ENCODE measurements at regions not wholly inside any gene's neighbourhood (a gene's known extent, or its start where the extent isn't known, plus 50 kb on each side); places are given as distances from the start of the nearest gene placed in this dataset.

GRCh38 chr14:76958020-76958979, 70.2 kb downstream of the IRF2BPL start:
- POLR2A ChIA-PET: interaction anchor here (1.5 to 6.8 kb wide), 2 partner anchors 70 to 82 kb away, joined by 6 to 63 read pairs; partner anchors contain the start of gene IRF2BPL
- Mint-ChIP-seq H3K4me1 (ENCODE audit: low read depth) (peaks cover 93% of the 10 kb centered on the region), H3K27me3 (ENCODE audit: low read depth) (no peaks in the 10 kb centered on the region), H3K9me3 (ENCODE audit: insufficient read depth) (no peaks in the 10 kb centered on the region), H3K4me3 (peak overlapping the region; percentile 72), H3K36me3 (ENCODE audit: low read depth) (no peaks in the 10 kb centered on the region), H3K27ac (peak overlapping the region; percentile 92)
- no peak for ATAC-seq
- no peak for DNase-seq
- CTCF ChIA-PET: interaction anchor here (1.1 to 2.2 kb wide), 7 partner anchors 11 to 96 kb away, joined by 3 to 14 read pairs (median 5); no protein-coding TSS in a partner anchor

GRCh38 chr14:76957224-76957891, 71.2 kb downstream of the IRF2BPL start:
- Mint-ChIP-seq H3K36me3 (ENCODE audit: low read depth) (no peaks in the 10 kb centered on the region), H3K4me1 (ENCODE audit: low read depth) (peaks cover 86% of the 10 kb centered on the region), H3K27ac (peak overlapping the region; percentile 92), H3K4me3 (peak overlapping the region; percentile 72), H3K9me3 (ENCODE audit: insufficient read depth) (no peaks in the 10 kb centered on the region), H3K27me3 (ENCODE audit: low read depth) (no peaks in the 10 kb centered on the region)
- POLR2A ChIA-PET: interaction anchor here (1.3 to 6.8 kb wide), 4 partner anchors 71 to 83 kb away, joined by 3 to 63 read pairs (median 7); partner anchors contain the start of gene IRF2BPL
- ATAC-seq (no peak), DNase-seq (no peak)
- CTCF ChIA-PET: interaction anchor here (1.3 to 2.2 kb wide), 6 partner anchors 10 to 96 kb away, joined by 3 to 14 read pairs (median 6); no protein-coding TSS in a partner anchor

- POLR2A ChIA-PET: interaction anchor here (0.5 to 6.8 kb wide), 14 partner anchors 9 to 98 kb away, joined by 3 to 63 read pairs (median 3); partner anchors contain the start of gene IRF2BPL
- H3K9me3 Mint-ChIP-seq (ENCODE audit: insufficient read depth): no peaks in the 10 kb centered on the region
Measured at GRCh38 chr14:76956316-76957090, 72.0 kb downstream of the IRF2BPL start.

GRCh38 chr14:76955575-76956315, 72.8 kb downstream of the IRF2BPL start:
- ATAC-seq (peak; percentile 45), DNase-seq (peak; percentile 78)
- H3K4me3 Mint-ChIP-seq: peak overlapping the region; percentile 72
- CTCF ChIA-PET: interaction anchor here (0.6 to 2.2 kb wide), 16 partner anchors 8 to 144 kb away, joined by 3 to 20 read pairs (median 4); partner anchors contain the start of gene IRF2BPL
- H3K4me1 Mint-ChIP-seq (ENCODE audit: low read depth): peaks cover 83% of the 10 kb centered on the region
- no peaks in the 10 kb centered on the region for H3K27me3 Mint-ChIP-seq (ENCODE audit: low read depth)
- no peaks in the 10 kb centered on the region for H3K9me3 Mint-ChIP-seq (ENCODE audit: insufficient read depth)
- H3K36me3 Mint-ChIP-seq (ENCODE audit: low read depth): no peaks in the 10 kb centered on the region
- peak overlapping the region; percentile 92 for H3K27ac Mint-ChIP-seq
- POLR2A ChIA-PET: interaction anchor here (0.5 to 2.0 kb wide), 18 partner anchors 8 to 99 kb away, joined by 3 to 9 read pairs (median 3); no protein-coding TSS in a partner anchor

More at GRCh38 chr14:76956316-76957090, 72.0 kb downstream of the IRF2BPL start:
- Mint-ChIP-seq H3K4me3 (peak overlapping the region; percentile 72), H3K4me1 (ENCODE audit: low read depth) (peaks cover 83% of the 10 kb centered on the region), H3K27ac (peak overlapping the region; percentile 92), H3K27me3 (ENCODE audit: low read depth) (no peaks in the 10 kb centered on the region), H3K36me3 (ENCODE audit: low read depth) (no peaks in the 10 kb centered on the region)
- DNase-seq (peak; percentile 93), ATAC-seq (peak; percentile 56)
- CTCF ChIA-PET: interaction anchor here (0.6 to 2.2 kb wide), 11 partner anchors 9 to 103 kb away, joined by 3 to 20 read pairs (median 6); partner anchors contain the start of gene IRF2BPL

- Mint-ChIP-seq H3K9me3 (ENCODE audit: insufficient read depth) (no peaks in the 10 kb centered on the region), H3K27me3 (ENCODE audit: low read depth) (no peaks in the 10 kb centered on the region), H3K27ac (peak overlapping the region; percentile 92), H3K4me1 (ENCODE audit: low read depth) (peaks cover 84% of the 10 kb centered on the region), H3K36me3 (ENCODE audit: low read depth) (no peaks in the 10 kb centered on the region), H3K4me3 (peak overlapping the region; percentile 1)
- ChIA-PET CTCF (interaction anchor here (0.6 to 3.3 kb wide), 13 partner anchors 7 to 143 kb away, joined by 3 to 20 read pairs (median 5); partner anchors contain the start of gene IRF2BPL), POLR2A (interaction anchor here (0.6 to 3.1 kb wide), 8 partner anchors 7 to 88 kb away, joined by 3 to 19 read pairs (median 4); no protein-coding TSS in a partner anchor)
- no peak for DNase-seq
- ATAC-seq: no peak
Measured at GRCh38 chr14:76954394-76955190, 73.9 kb downstream of the IRF2BPL start.

- Mint-ChIP-seq H3K9me3 (ENCODE audit: insufficient read depth) (no peaks in the 10 kb centered on the region), H3K36me3 (ENCODE audit: low read depth) (no peaks in the 10 kb centered on the region), H3K4me1 (ENCODE audit: low read depth) (peaks cover 78% of the 10 kb centered on the region), H3K27ac (peak overlapping the region; percentile 87), H3K4me3 (peak overlapping the region; percentile 60), H3K27me3 (ENCODE audit: low read depth) (no peaks in the 10 kb centered on the region)
- ChIA-PET CTCF (interaction anchor here (1.0 to 3.3 kb wide), 14 partner anchors 9 to 117 kb away, joined by 3 to 23 read pairs (median 7); partner anchors contain the start of gene IRF2BPL), POLR2A (interaction anchor here (1.0 to 3.1 kb wide), 10 partner anchors 9 to 87 kb away, joined by 3 to 19 read pairs (median 5); partner anchors contain the start of gene IRF2BPL)
- DNase-seq (peak; percentile 76), ATAC-seq (peak; percentile 38)
Measured at GRCh38 chr14:76953311-76953945, 75.1 kb downstream of the IRF2BPL start.

- peak overlapping the region; percentile 3 for H3K27ac Mint-ChIP-seq
- no peak overlapping the region for H3K4me3 Mint-ChIP-seq
- no peaks in the 10 kb centered on the region for H3K27me3 Mint-ChIP-seq (ENCODE audit: low read depth)
Measured at GRCh38 chr14:76951166-76951565, 77.3 kb downstream of the IRF2BPL start.

GRCh38 chr14:76950055-76951020, 78.2 kb downstream of the IRF2BPL start:
- ATAC-seq (no peak), DNase-seq (no peak)
- ChIA-PET CTCF (interaction anchor here (0.8 to 1.3 kb wide), 3 partner anchors 11 to 103 kb away, joined by 3 to 6 read pairs (median 3); no protein-coding TSS in a partner anchor), POLR2A (interaction anchor here (0.6 kb wide), 1 partner anchor 41 kb away, joined by 3 read pairs; no protein-coding TSS in a partner anchor)
- Mint-ChIP-seq H3K27me3 (ENCODE audit: low read depth) (no peaks in the 10 kb centered on the region), H3K9me3 (ENCODE audit: insufficient read depth) (no peaks in the 10 kb centered on the region), H3K4me1 (ENCODE audit: low read depth) (peaks cover 73% of the 10 kb centered on the region), H3K4me3 (no peak overlapping the region), H3K36me3 (ENCODE audit: low read depth) (no peaks in the 10 kb centered on the region), H3K27ac (peak overlapping the region; percentile 3)

More at GRCh38 chr14:76951166-76951565, 77.3 kb downstream of the IRF2BPL start:
- ChIA-PET POLR2A (interaction anchor here (0.9 to 3.1 kb wide), 2 partner anchors 11 to 83 kb away, joined by 3 to 19 read pairs; no protein-coding TSS in a partner anchor), CTCF (interaction anchor here (2.7 kb wide), 1 partner anchor 37 kb away, joined by 23 read pairs; no protein-coding TSS in a partner anchor)
- Mint-ChIP-seq H3K4me1 (ENCODE audit: low read depth) (peaks cover 81% of the 10 kb centered on the region), H3K36me3 (ENCODE audit: low read depth) (no peaks in the 10 kb centered on the region), H3K9me3 (ENCODE audit: insufficient read depth) (no peaks in the 10 kb centered on the region)
- ATAC-seq: no peak
- DNase-seq: no peak

Data from activated CD8-positive, alpha-beta T cell treated with anti-CD3 and anti-CD28 coated beads, Interleukin-2, amount 10 ng/mL, durations not matched to agents 7 days and 5 days (primary cell).